ENCODE measurements at regions not wholly inside any gene's neighbourhood (a gene's known extent, or its start where the extent isn't known, plus 50 kb on each side); places are given as distances from the start of the nearest gene placed in this dataset.

DNA sequence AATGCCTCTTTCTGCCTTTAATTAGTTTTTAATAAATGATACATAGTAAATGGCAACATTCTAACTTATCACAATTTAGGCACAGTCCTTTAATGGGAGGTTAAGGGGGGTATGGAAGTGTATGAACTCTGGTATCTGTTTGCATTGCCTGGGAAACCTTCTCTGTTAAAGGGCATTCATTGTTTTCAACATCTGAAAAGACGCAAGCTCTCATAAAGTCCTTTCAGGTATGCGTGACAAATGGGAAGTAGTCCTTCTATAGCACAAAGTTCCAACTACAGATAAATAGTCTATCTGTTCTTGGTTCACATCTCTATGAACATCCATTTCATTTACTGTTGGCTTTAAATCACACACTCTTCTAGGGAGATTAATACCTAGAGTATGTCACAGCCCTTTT lies 298.0 kb upstream of the PMFBP1 start:
- POLR2A ChIA-PET: no interaction called here
- no TSS peak for BruUV-seq (replicated peaks)
- TF ChIP-seq, protein P1, sequence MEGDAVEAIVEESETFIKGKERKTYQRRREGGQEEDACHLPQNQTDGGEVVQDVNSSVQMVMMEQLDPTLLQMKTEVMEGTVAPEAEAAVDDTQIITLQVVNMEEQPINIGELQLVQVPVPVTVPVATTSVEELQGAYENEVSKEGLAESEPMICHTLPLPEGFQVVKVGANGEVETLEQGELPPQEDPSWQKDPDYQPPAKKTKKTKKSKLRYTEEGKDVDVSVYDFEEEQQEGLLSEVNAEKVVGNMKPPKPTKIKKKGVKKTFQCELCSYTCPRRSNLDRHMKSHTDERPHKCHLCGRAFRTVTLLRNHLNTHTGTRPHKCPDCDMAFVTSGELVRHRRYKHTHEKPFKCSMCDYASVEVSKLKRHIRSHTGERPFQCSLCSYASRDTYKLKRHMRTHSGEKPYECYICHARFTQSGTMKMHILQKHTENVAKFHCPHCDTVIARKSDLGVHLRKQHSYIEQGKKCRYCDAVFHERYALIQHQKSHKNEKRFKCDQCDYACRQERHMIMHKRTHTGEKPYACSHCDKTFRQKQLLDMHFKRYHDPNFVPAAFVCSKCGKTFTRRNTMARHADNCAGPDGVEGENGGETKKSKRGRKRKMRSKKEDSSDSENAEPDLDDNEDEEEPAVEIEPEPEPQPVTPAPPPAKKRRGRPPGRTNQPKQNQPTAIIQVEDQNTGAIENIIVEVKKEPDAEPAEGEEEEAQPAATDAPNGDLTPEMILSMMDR (IDR thresholded peaks at IDR 0.05; ENCODE audit: insufficient read depth in 1 of 2, low read depth in 1 of 2, low read length in 1 of 2, severe bottlenecking in 1 of 2, unreplicated experiment in 1 of 2): no peak
- no peak for DNase-seq
- no peaks in the 10 kb centered on the region for H3K36me3 ChIP-seq (ENCODE audit: control insufficient read depth, insufficient read depth, low read length)
- Mint-ChIP-seq H3K4me3 (ENCODE audit: unreplicated experiment) (no peak overlapping the region), H3K36me3 (ENCODE audit: insufficient read depth, unreplicated experiment) (no peaks in the 10 kb centered on the region), H3K27me3 (ENCODE audit: insufficient read depth, unreplicated experiment) (no peaks in the 10 kb centered on the region), H3K27ac (ENCODE audit: unreplicated experiment) (no peak overlapping the region), H3K9me3 (ENCODE audit: unreplicated experiment) (no peaks in the 10 kb centered on the region), H3K4me1 (ENCODE audit: low read depth, unreplicated experiment) (no peaks in the 10 kb centered on the region)
- no peaks in the 10 kb centered on the region for H3K9me3 ChIP-seq
- CTCF ChIA-PET: no interaction called here
- H3K4me1 ChIP-seq: no peaks in the 10 kb centered on the region
- H3K4me3 ChIP-seq (ENCODE audit: low read depth, low read length): no peak overlapping the region
- H3K27me3 ChIP-seq (replicated peaks; ENCODE audit: control insufficient read depth, insufficient read depth, low read length): no peaks in the 10 kb centered on the region
- intact Hi-C loops (cut with micrococcal nuclease; ENCODE audit: unreplicated experiment): loop anchor here (5.0 kb wide), 1 partner anchor 273 kb away; no protein-coding TSS in a partner anchor

DNA sequence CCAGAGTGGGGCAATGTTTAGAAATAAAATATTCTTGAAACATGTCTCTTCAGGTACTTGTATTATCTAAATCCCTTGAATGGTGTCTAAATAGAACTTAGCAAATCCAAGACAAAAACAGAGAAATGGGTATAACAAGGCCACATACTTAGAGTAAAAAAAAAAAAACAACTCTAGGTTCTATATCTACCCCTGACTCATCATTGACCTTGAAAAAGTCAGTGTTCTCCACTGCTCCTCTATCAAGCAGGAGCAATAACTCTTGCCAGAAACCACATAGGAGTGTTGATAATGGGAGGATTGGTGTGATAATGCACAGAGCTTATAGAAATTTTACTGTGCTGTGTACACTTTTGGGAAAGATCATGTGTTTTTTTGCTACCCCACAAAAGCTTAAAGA lies 296.6 kb upstream of the PMFBP1 start:
- Mint-ChIP-seq H3K4me1 (ENCODE audit: low read depth, unreplicated experiment) (no peaks in the 10 kb centered on the region), H3K27me3 (ENCODE audit: insufficient read depth, unreplicated experiment) (no peaks in the 10 kb centered on the region), H3K27ac (ENCODE audit: unreplicated experiment) (no peak overlapping the region), H3K9me3 (ENCODE audit: unreplicated experiment) (no peaks in the 10 kb centered on the region), H3K4me3 (ENCODE audit: unreplicated experiment) (no peak overlapping the region), H3K36me3 (ENCODE audit: insufficient read depth, unreplicated experiment) (no peaks in the 10 kb centered on the region)
- intact Hi-C loops (cut with micrococcal nuclease; ENCODE audit: unreplicated experiment): loop anchor here (5.0 kb wide), 1 partner anchor 271 kb away; no protein-coding TSS in a partner anchor
- Histone ChIP-seq H3K4me3 (ENCODE audit: low read depth, low read length) (no peak overlapping the region), H3K36me3 (ENCODE audit: control insufficient read depth, insufficient read depth, low read length) (no peaks in the 10 kb centered on the region), H3K27me3 (replicated peaks; ENCODE audit: control insufficient read depth, insufficient read depth, low read length) (no peaks in the 10 kb centered on the region), H3K9me3 (no peaks in the 10 kb centered on the region), H3K4me1 (no peaks in the 10 kb centered on the region)
- TF ChIP-seq, protein P1 (IDR thresholded peaks at IDR 0.05; ENCODE audit: insufficient read depth in 1 of 2, low read depth in 1 of 2, low read length in 1 of 2, severe bottlenecking in 1 of 2, unreplicated experiment in 1 of 2): no peak
- POLR2A ChIA-PET: no interaction called here
- BruUV-seq (replicated peaks): no TSS peak
- no peak for DNase-seq
- CTCF ChIA-PET: no interaction called here

DNA sequence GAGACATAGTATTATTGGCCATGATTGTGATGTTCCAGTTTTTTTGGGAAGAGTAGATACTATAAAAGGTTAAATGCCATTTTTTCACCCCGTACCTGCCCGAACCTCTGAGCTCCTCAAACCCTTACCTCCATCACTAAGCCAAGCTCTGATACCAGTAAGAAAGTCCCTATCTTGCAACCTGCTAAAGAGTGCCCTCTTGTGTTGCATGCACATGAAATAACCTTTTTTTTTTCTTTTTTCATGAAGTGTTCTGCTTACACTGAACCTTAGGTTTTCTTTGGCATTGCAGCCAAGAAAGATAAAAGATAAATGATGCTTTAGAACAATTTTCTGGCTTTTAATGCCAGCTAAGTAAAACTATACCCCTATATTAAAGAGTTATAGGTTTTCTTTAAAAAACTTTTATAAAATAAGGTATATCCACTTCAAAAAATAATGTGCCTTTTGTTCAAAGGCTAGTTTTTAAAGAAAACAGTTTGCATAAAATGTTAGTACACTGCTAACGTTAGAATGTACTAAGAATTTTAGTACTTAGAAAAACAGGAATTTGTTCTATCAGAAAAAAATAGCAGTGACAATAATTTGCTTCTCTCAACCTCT lies 295.3 kb upstream of the PMFBP1 start:
- POLR2A ChIA-PET: no interaction called here
- CTCF ChIA-PET: interaction anchor here (0.6 to 1.5 kb wide), 12 partner anchors 24 to 529 kb away, joined by 3 to 23 read pairs (median 5); no protein-coding TSS in a partner anchor
- no TSS peak for BruUV-seq (replicated peaks)
- no peaks in the 10 kb centered on the region for H3K9me3 ChIP-seq
- intact Hi-C loops (cut with micrococcal nuclease; ENCODE audit: unreplicated experiment): loop anchor here (1.0 to 5.0 kb wide), 4 partner anchors 67 to 342 kb away; no protein-coding TSS in a partner anchor
- TF ChIP-seq, protein P1 (IDR thresholded peaks at IDR 0.05; ENCODE audit: insufficient read depth in 1 of 2, low read depth in 1 of 2, low read length in 1 of 2, severe bottlenecking in 1 of 2, unreplicated experiment in 1 of 2): peak; percentile 67 to 84
- no peaks in the 10 kb centered on the region for H3K4me1 ChIP-seq
- H3K27ac Mint-ChIP-seq (ENCODE audit: unreplicated experiment): no peak overlapping the region
- H3K4me3 Mint-ChIP-seq (ENCODE audit: unreplicated experiment): no peak overlapping the region
- no peak overlapping the region for H3K4me3 ChIP-seq (ENCODE audit: low read depth, low read length)
- H3K27me3 Mint-ChIP-seq (ENCODE audit: insufficient read depth, unreplicated experiment): no peaks in the 10 kb centered on the region
- H3K4me1 Mint-ChIP-seq (ENCODE audit: low read depth, unreplicated experiment): no peaks in the 10 kb centered on the region
- no peaks in the 10 kb centered on the region for H3K9me3 Mint-ChIP-seq (ENCODE audit: unreplicated experiment)
- H3K36me3 ChIP-seq (ENCODE audit: control insufficient read depth, insufficient read depth, low read length): no peaks in the 10 kb centered on the region
- no peaks in the 10 kb centered on the region for H3K27me3 ChIP-seq (replicated peaks; ENCODE audit: control insufficient read depth, insufficient read depth, low read length)
- peak in 1 of 2 experiments; percentile 53 for DNase-seq
- no peaks in the 10 kb centered on the region for H3K36me3 Mint-ChIP-seq (ENCODE audit: insufficient read depth, unreplicated experiment)
